ENCODE measurements at regions not wholly inside any gene's neighbourhood (a gene's known extent, or its start where the extent isn't known, plus 50 kb on each side); places are given as distances from the start of the nearest gene placed in this dataset.

DNA sequence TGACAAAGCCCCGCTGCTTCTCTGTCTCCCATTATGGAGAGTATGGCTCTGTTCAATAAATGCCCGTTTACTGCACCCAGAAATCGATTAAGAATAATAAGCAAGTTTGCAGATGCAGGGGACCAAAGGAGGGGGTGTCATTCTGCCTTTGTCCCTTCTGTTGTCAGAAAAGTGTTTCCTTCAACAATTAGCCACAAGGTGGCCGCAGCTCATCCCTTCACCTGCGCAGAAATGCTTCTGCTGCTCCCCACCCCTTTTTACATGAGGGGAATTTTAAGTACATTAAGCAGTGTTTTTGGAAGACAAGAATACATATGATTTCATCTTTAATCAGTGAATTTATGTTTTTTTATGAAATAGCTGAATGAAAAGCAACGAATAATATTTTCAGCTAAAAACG is 175.6 kb upstream of the ARX start:
- Histone ChIP-seq H3K4me3 (no peak overlapping the region), H3K27me3 (peaks cover 4% of the 10 kb centered on the region), H3K36me3 (replicated peaks in 1 of 2) (no peaks in the 10 kb centered on the region), H3K27ac (no peak overlapping the region), H3K9me3 (replicated peaks in 1 of 3) (no peaks in the 10 kb centered on the region), H3K4me1 (replicated peaks in 1 of 2) (no peaks in the 10 kb centered on the region)
- TF ChIP-seq, protein P1, sequence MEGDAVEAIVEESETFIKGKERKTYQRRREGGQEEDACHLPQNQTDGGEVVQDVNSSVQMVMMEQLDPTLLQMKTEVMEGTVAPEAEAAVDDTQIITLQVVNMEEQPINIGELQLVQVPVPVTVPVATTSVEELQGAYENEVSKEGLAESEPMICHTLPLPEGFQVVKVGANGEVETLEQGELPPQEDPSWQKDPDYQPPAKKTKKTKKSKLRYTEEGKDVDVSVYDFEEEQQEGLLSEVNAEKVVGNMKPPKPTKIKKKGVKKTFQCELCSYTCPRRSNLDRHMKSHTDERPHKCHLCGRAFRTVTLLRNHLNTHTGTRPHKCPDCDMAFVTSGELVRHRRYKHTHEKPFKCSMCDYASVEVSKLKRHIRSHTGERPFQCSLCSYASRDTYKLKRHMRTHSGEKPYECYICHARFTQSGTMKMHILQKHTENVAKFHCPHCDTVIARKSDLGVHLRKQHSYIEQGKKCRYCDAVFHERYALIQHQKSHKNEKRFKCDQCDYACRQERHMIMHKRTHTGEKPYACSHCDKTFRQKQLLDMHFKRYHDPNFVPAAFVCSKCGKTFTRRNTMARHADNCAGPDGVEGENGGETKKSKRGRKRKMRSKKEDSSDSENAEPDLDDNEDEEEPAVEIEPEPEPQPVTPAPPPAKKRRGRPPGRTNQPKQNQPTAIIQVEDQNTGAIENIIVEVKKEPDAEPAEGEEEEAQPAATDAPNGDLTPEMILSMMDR (IDR thresholded peaks at IDR 0.05): no peak
- TF ChIP-seq POLR2A (IDR thresholded peaks at IDR 0.05): no peak
- 37 to 54% (median 46%) methylated on average over 7 of the region's 7 CpGs for WGBS, 4 donors
- DNase-seq: no peak
- intact Hi-C loops (cut with DNase I): no loop called here

DNA sequence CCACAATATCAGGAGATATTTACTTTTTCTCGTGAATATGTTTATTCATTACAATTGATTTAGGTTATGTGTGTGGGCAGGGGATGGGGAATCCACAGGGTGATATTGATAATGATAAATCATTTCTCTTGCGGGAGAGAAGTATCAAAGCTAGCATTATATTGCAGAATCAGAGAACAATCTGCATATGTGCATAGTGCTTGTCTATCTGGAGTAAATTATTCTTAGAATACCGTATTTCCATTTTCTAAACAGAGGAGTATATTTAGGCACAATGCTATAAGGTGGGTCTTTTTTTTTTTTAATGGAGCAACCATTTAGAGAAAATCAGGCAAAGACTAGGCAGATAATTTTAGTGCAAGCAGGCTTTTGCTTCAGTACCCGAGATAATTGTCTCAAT is 166.0 kb upstream of the ARX start:
- Histone ChIP-seq H3K36me3 (replicated peaks in 1 of 2) (no peaks in the 10 kb centered on the region), H3K27ac (no peak overlapping the region), H3K4me3 (no peak overlapping the region), H3K4me1 (replicated peaks in 1 of 2) (no peaks in the 10 kb centered on the region), H3K27me3 (peaks cover 26% of the 10 kb centered on the region), H3K9me3 (replicated peaks in 1 of 3) (no peaks in the 10 kb centered on the region)
- 67 to 78% (median 74%) methylated on average over 4 of the region's 4 CpGs for WGBS, 4 donors
- TF ChIP-seq, protein P1 (IDR thresholded peaks at IDR 0.05): no peak
- no peak for TF ChIP-seq POLR2A (IDR thresholded peaks at IDR 0.05)
- DNase-seq: no peak
- intact Hi-C loops (cut with DNase I): no loop called here

- TF ChIP-seq, protein P1 (IDR thresholded peaks at IDR 0.05): no peak
- TF ChIP-seq POLR2A (IDR thresholded peaks at IDR 0.05): no peak
- WGBS, 4 donors: 53 to 72% (median 59%) methylated on average over 2 of the region's 2 CpGs
- Histone ChIP-seq H3K4me1 (replicated peaks in 1 of 2) (no peaks in the 10 kb centered on the region), H3K4me3 (no peak overlapping the region), H3K9me3 (replicated peaks in 1 of 3) (no peaks in the 10 kb centered on the region), H3K27ac (no peak overlapping the region), H3K27me3 (peaks cover 26% of the 10 kb centered on the region), H3K36me3 (replicated peaks in 1 of 2) (no peaks in the 10 kb centered on the region)
- no peak for DNase-seq
- intact Hi-C loops (cut with DNase I): no loop called here
Observed at GRCh38 chrX:25180242-25180641, 164.5 kb upstream of the ARX start.

DNA sequence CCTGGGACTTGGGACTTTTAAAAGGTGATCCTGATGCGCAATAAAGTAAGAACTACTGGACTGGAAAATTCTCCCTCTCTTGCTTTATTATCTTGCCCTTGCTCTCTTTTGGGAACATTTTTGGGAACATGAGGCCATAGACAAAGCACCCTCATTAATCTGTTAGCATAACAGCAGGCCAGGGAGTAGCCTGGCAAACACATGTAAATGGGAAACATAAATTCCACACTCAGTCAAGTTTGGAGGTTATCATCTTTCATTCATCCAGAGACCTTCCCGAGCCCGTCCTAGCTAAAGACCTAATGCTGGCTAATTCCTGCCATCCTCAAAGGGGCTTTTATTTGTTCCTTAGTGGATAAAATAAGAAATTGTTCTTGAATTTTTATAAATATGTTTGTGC is 162.8 kb upstream of the ARX start:
- Histone ChIP-seq H3K27me3 (peaks cover 26% of the 10 kb centered on the region), H3K4me3 (no peak overlapping the region), H3K27ac (no peak overlapping the region), H3K36me3 (replicated peaks in 1 of 2) (no peaks in the 10 kb centered on the region), H3K4me1 (replicated peaks in 1 of 2) (no peaks in the 10 kb centered on the region), H3K9me3 (replicated peaks in 1 of 3) (no peaks in the 10 kb centered on the region)
- DNase-seq: no peak
- TF ChIP-seq POLR2A (IDR thresholded peaks at IDR 0.05): no peak
- TF ChIP-seq, protein P1 (IDR thresholded peaks at IDR 0.05): no peak
- WGBS, 4 donors: 42 to 47% (median 44%) methylated on average over 3 of the region's 3 CpGs
- intact Hi-C loops (cut with DNase I): no loop called here
